Body of pancreas (tissue), 4 donors: ENCODE measurements at regions not wholly inside any gene's neighbourhood (a gene's known extent, or its start where the extent isn't known, plus 50 kb on each side); places are given as distances from the start of the nearest gene placed in this dataset.

ENCODE experiments used
- POLR2A ChIP-seq, 3 donors: fragments of 450-650 bp; IDR thresholded peaks; one replicate each; pipeline ENCODE4 v1.6.1; 2016; ENCODE audit warnings: antibody characterized with exemption in 3 of 3, mild to moderate bottlenecking in 2 of 3
- TF ChIP-seq, protein P1 (sequence below), 7 experiments: fragments of 450-650 bp in 4 of 7; fragments of 200-600 bp in 3 of 7; sonication (generic) in 3 of 7; IDR thresholded peaks; one replicate each; pipeline ENCODE4 v1.5.1; 2016 to 2019; ENCODE audit warnings: antibody characterized with exemption in 7 of 7

DNA sequence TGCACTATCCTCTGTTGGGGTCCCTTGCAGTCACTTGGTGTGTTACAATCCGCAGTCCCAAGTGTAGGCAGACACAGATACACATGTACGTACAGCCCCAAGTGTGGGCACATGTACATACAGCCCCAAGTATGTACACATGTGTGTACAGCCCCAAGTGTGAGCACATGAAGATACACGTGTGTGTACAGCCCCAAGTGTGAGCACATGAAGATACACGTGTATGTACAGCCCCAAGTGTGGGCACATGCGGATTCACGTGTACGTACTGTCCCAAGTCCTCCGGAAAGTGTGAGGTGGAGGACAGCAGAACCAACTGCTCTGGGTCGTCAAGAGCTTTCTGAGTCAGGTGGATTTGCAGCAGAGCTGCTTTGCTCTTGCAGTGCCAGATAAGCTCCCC is 440.0 kb downstream of the ZNF516 start:
- TF ChIP-seq, protein P1, sequence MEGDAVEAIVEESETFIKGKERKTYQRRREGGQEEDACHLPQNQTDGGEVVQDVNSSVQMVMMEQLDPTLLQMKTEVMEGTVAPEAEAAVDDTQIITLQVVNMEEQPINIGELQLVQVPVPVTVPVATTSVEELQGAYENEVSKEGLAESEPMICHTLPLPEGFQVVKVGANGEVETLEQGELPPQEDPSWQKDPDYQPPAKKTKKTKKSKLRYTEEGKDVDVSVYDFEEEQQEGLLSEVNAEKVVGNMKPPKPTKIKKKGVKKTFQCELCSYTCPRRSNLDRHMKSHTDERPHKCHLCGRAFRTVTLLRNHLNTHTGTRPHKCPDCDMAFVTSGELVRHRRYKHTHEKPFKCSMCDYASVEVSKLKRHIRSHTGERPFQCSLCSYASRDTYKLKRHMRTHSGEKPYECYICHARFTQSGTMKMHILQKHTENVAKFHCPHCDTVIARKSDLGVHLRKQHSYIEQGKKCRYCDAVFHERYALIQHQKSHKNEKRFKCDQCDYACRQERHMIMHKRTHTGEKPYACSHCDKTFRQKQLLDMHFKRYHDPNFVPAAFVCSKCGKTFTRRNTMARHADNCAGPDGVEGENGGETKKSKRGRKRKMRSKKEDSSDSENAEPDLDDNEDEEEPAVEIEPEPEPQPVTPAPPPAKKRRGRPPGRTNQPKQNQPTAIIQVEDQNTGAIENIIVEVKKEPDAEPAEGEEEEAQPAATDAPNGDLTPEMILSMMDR (IDR thresholded peaks at IDR 0.05), result no peak
- TF ChIP-seq POLR2A (IDR thresholded peaks at IDR 0.05), result no peak
